ENCODE measurements at regions not wholly inside any gene's neighbourhood (a gene's known extent, or its start where the extent isn't known, plus 50 kb on each side); places are given as distances from the start of the nearest gene placed in this dataset.

DNA sequence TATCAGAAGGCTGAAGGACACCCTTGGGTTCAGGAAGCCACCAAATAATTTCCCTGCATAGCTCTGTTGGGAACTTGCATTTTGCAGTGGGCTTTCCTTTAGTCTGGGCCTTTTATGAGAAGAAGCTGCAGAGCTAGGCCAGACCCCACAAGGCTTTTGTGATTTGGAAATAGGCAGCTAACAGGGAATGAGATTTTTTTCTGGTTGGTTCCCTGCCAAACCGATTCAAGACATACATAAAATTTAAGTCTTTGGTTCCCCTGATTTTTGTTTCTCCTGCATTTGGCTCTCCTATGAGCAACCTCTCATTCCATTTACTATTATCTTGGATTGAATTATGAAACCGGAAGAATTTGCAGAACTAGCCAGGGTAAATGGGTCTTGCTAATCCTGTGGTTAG is 81.5 kb upstream of the PTCH1 start:
- no peak overlapping the region for H3K27ac ChIP-seq
- TF ChIP-seq, protein P1, sequence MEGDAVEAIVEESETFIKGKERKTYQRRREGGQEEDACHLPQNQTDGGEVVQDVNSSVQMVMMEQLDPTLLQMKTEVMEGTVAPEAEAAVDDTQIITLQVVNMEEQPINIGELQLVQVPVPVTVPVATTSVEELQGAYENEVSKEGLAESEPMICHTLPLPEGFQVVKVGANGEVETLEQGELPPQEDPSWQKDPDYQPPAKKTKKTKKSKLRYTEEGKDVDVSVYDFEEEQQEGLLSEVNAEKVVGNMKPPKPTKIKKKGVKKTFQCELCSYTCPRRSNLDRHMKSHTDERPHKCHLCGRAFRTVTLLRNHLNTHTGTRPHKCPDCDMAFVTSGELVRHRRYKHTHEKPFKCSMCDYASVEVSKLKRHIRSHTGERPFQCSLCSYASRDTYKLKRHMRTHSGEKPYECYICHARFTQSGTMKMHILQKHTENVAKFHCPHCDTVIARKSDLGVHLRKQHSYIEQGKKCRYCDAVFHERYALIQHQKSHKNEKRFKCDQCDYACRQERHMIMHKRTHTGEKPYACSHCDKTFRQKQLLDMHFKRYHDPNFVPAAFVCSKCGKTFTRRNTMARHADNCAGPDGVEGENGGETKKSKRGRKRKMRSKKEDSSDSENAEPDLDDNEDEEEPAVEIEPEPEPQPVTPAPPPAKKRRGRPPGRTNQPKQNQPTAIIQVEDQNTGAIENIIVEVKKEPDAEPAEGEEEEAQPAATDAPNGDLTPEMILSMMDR (conservative IDR thresholded peaks at IDR 0.05), result no peak
- no peak for TF ChIP-seq ZFX (IDR thresholded peaks at IDR 0.05)

DNA sequence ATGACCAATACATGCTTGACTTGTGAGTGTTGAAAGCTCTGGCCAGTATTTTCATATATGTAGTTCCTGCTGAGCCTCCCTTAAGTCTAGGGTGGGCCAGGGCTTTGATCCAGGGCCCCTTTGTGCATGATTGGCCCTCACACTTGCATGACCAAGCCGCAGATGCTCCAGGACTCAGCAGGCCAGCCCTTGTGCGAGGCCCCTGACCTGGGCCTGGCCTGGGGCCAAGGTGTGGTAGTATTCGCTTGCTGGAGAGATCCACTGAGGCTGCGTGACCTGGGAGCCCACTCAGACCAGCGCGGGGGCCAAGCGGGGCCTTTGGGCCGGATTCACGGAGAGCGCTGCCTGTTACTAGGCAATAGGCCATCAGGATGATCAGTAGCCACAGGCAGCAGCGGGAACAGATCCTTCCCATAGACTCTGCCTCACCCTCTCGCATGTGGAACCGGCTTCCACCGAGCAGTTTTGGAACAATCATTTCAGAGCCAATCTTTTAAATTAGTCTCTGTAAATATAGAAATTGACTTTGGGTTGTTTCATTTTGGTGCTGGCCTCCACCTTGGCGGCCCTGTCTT is 79.0 kb upstream of the PTCH1 start:
- TF ChIP-seq ZFX (IDR thresholded peaks at IDR 0.05), result no peak
- TF ChIP-seq, protein P1 (conservative IDR thresholded peaks at IDR 0.05), result no peak
- H3K27ac ChIP-seq, result no peak overlapping the region

DNA sequence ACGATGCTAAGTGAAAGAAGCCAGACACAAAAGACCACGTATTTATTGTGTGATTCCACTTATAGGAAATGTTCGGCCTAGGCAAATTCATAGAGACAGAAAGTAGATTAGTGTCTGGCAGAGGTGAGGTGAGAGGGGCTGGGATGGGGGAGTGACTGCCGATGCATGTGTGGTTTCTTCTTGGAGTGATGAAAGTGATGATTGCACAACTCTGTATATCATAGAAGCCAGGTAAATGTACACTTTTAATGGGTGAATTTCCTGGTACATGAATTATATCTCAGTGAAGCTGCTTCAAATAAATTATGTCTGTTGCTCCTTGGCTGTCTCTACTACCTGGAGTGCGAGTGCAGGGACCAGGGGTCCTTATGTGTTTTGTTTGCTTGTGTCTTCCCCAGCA is 76.2 kb upstream of the PTCH1 start:
- TF ChIP-seq ZFX (IDR thresholded peaks at IDR 0.05), result no peak
- TF ChIP-seq, protein P1 (conservative IDR thresholded peaks at IDR 0.05), result no peak
- H3K27ac ChIP-seq, result no peak overlapping the region

DNA sequence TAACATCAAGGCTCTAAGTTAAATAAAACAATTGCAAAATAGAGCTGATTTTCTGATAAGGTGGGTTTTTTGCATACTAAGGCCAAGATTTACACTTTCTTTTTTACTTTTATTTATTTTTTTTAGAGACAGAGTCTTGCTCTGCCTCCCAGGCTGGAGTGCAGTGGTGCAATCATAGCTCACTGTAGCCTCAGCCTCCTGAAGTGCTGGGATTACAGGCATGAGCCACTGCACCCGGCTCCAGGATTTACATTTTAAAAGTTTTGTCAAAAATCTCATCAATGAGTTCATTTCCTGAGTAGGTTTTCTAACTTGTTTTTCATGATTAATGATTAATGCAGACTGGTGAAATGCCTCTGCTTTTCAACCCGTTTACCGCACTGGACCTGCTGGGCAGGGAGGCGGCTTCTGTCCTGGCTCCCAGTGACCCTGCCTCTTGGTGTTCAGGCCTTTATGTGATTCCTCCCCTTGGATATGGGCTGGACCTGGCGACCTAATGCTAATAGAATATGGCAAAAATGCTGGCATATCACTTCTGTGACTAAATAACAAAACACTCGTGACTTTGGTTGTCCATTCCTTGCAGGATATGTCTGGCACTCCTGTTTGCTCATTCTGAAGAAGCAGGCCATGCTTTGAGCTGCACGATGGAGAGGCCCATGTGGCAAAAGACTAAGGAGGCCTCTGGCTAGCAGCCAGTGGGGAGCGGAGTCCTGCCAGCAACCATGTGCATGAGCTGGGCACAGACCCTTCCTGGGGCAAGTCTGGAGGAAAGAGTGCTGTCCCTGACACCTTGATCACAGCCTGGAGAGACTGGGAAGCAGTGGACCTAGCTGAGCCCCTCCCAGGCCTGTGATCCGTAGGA is 72.2 kb upstream of the PTCH1 start:
- no peak for TF ChIP-seq ZFX (IDR thresholded peaks at IDR 0.05)
- TF ChIP-seq, protein P1 (conservative IDR thresholded peaks at IDR 0.05), result no peak
- H3K27ac ChIP-seq, result no peak overlapping the region

DNA sequence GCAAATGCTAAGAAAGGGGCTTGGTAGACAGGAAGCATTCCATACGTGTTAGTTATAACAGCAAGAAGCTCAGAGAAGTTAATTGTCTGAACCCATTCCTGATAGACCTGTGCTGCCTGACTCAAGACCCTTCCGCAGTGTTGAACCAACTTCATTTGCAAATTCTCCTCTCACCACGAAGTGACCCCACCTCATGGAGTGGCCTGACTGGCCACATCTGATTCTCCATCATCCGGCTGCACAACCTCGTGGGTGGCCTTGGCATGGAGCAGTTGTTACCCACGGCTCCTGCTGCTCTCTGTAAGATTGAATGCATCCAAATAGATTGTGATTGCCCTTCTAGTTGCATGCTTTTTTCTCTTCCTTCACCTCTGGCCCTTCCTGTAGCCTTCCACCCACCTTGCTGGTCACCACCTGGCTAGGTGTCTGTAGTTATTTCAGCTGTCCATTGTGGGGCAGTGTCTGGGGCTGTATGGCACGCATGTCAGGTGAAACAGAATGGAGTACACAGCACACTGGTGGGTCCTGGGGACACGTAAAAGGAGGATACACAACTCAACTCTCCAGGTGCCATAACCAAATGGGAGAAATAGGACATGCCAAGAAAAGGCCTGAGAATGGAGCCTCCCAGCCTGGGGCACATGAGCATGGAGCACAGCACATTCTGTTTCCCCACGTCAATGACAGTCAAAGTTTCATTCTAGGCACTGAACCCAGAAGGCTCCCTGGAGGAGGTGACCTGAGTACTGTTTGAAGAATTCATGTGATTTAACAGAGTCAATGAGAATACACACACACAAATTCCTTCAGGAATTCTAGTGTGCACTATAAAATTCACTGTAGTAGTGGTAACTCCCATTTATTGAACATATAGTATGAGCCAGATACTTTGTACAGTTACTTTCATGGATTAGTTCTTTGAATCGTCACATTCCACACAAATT is 70.5 kb upstream of the PTCH1 start:
- no peak for TF ChIP-seq ZFX (IDR thresholded peaks at IDR 0.05)
- TF ChIP-seq, protein P1 (conservative IDR thresholded peaks at IDR 0.05), result no peak

DNA sequence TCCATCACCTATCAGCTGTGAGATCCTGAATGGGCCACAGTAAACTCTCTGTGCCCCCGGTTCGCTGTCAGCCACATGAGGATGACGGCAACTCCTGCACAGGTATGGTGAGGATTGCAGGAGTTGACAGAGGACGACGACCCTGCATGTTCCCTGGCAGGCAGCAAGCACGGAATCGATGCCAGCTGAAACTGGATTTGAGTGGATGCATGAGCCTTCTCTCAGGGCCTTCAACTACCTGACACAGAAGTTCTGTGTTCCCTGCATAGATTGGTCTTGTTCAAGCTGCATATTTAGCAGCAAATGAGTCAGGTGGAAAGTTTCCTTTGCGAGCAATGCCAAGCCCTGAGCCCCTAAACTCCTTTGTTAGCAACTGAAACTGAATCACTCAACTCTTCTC is 69.6 kb upstream of the PTCH1 start:
- TF ChIP-seq ZFX (IDR thresholded peaks at IDR 0.05), result no peak
- TF ChIP-seq, protein P1 (conservative IDR thresholded peaks at IDR 0.05), result no peak
- H3K27ac ChIP-seq, result no peak overlapping the region

More for the DNA sequence above, 70.5 kb upstream of the PTCH1 start:
- H3K27ac ChIP-seq, result no peak overlapping the region

All from C4-2B (cell line).